ENCODE measurements at regions not wholly inside any gene's neighbourhood (a gene's known extent, or its start where the extent isn't known, plus 50 kb on each side); places are given as distances from the start of the nearest gene placed in this dataset.

DNA sequence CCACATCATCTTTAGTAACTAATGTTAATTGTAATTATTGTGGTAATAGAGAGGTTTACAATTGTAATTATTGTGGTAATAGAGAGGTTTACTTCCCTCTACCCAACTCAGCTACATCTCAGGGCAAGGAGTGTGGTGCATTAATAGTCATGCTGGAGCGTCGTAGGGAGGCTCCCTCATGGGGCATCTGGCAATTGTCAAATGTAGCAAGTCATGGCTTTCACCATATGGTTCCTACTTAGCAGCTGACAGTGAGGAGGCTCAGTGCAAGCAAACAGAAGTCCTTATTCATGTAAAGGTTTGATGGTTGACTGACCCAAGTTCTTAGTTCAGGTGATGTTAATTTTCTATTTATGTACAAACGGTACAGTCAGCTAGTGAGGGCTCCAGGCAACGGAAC is 1012.0 kb downstream of the FLRT2 start:
- no peak for DNase-seq

DNA sequence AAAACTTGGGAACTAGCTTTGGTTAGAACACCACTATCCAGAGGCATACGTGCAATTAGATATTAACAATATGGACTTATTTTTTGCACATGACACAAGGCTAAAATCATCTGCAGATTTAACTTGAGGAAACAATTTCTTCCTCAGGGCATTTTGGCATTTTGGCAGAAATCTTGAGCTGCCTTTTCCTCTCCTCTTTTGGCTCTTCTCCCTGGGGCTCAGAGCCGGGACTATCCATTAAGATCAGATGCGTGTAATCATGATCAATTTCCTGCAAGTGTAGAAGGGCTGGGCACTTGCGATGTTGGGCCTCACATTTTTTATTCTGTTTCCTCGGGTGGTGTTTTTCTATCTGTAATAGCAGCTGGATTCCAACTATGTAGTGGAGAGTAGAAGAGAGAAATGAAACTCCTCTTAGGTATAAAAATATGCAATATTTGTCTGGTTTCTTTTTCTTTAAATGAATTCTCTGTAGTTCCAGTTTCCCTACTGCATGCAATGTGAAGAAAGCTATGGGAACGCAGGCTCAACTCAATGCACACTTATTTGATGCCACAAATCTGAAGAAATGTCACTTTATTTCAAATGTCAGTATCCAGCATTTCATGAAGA is 1010.8 kb downstream of the FLRT2 start:
- DNase-seq = peak; percentile 51

DNA sequence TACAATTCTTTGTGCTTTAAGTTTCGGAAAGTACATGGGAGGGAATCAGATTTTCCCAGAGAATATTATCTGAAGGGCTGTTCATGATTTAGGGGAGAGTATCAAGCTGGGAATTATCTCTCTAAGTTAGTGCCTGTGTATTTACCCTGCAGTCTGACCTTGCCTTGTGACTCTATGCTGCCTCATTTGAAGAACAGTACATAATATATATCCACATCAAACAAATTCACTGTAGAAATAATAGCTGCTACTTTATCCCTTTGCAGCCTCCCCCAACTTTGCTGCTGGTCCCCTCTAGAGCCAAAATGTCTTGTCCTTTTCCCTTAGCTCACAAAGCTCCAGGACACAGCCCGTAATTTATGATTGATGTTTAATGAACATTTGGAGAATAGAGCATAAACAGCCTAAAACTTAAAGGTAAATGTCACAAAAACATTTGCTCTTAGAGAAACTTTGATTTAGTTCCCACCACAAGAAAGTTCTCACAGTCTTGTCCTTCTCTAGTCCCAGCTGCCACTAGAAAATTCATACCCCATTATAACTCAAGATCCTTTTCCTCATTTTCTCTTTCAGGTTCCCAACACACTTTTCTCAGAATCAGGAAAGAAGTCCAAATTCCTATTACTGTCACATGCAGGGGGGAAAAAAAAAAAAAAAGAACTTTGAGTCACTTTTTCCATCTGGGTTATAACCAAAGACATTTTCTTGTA is 1009.6 kb downstream of the FLRT2 start:
- DNase-seq = no peak

DNA sequence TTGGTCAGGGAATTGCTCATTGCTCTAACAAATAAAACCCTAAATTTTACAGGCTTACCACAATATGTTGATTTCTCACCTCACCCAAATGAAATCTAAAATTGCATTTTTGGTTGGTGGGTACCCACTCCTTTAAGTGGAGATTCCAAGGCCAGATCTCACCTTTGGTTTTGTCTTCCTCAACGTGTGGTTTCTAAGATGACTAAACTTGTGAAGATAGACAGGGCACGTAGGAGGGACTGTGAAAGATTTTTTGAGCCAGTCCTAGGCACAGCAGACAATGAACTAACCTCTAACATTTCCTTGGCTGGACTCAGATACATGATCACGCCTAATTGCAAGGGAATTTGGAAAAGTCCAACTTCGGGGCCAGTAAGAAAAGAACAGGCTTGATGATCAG is 1003.9 kb downstream of the FLRT2 start:
- no peak for DNase-seq

DNA sequence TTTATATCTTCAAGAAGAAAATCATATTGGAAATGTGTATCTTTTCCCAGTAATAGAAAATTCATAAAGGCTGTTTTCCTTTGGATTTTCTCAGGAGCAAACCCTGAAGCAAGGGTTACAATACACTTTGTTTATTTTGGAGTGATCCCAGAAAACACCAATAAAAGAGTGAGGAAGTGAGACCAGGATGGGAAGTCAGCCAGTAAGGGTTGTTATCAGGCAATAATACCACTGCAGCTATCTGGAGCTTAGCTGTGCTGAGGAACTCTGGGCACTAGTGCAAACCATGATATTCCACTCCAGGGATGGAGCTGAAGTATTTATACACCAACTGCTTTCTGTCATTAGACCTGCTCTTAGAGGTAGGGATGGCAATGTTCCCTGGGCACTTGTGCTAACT is 1002.3 kb downstream of the FLRT2 start:
- no peak for DNase-seq

DNA sequence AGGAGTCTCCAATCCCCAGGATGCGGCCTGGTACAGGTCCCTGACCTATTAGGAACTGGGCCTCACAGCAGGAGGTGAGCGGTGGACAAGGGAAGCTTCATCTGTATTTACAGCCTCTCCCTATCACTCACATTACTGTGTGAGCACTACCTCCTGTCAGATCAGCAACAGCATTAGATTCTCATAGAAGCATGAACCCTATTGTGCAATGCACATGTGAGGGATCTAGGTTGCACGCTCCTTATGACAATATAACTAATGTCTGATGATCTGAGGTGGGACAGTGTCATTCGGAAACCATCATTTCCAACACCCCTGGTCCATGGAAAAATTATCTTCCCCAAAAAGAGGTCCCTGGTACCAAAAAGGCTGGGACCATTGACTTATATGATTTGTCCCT is 1000.5 kb downstream of the FLRT2 start:
- DNase-seq = no peak

DNA sequence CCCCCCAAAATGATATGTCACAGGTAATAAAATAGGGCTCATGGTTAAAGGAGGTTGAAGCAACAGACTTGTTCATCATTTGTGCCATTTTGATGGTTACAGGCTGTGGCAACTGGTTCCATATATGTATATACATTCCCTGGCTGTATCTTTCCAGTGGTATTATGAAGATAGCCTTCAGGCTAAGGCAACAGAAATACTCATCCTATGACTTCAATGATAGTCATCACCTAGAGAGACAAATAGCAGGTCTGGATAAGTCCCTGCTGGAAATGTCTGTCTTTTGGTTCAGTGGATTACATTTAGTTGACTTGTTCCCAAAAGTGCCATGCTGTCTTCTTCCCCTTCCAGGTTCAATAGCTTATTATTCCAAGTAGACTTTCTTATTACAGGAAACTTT is 997.4 kb downstream of the FLRT2 start:
- DNase-seq = no peak

DNA sequence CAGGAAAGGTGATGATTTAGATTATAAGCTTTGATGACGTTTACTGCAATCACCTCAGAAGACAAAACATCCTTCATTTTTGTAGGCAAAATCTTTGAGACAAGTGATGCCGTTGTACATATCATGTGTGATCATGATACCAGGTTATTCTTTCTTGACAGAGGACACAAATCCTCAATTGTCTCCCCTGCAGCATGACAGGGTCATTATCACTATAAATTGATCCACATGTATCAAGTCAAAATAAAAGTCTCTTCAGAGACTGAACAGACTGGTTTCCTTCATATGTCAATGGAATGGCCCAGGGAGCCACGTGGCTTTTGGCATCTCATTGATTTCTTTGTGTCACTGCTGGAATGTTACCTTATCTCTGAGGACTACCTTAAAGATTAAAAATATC is 995.7 kb downstream of the FLRT2 start:
- no peak for DNase-seq

DNA sequence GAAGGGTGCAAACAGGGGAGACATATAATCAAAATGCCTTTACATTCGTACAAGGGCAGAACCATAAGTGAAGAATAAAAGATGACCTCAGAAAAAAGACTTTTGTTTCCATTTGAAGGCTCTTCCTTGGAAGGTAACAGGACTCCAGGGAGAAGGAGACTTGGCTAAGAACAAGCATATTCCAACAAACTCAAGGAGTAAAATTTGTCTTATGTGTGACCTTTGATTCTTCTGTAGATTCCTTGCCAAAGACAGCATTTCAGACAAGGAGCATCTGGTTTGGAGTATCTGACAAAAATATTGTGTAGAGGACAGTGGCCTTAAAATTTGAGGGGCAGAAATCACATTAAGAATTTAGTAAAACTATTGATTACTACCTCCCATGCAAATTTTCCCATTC is 991.9 kb downstream of the FLRT2 start:
- peak; percentile 11 for DNase-seq

DNA sequence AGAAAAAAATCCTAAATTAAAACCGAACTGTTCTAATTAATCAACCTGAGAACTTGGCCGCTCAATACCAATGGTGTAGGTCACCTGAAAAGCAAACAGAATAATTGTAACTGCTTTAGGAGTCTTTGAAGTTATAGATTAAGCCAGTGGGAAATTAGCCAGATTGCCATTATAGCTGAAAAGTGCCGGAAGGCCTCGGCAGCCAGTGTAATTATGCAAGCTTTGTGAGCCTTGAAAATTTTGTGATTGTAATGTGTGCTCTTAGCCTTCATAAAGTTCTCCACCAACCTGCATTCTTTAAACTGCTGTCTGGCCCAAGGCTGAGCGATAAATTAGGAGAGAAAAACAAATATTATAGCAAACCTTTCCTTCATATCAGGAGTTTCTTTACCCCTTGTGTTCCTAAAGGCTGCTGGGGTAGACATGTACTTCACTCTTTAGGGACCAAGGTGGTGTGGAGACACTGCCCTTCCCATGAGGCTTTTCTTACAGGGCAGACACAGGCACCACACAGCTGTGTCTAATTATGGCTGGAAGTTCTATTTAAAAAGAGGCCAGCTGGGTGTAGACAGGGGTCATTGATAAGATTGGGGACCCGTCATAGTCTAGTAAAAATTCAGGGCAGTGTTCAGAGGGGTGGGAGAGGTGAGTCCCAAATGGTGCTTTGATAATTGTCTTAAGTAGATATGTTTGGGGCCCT is 991.2 kb downstream of the FLRT2 start:
- no peak for DNase-seq

DNA sequence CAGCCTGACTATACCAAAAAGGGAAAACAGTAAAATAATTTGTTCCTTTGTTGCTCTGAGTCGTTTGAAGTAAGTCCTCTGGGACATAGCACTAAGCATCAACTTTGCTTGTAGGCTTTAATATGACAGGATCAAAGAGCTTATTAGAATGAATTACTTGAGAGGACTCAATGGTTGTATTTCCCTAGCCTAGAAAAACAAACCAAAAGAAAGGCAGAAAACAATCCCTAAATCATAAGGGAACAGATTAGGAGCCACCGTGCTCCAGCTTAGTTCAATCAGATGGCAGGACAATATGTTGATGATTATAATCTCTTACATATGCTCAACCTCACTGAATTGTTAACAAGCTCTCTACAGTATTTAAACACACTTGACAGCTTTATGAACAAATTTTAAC is 988.4 kb downstream of the FLRT2 start:
- DNase-seq = no peak

DNA sequence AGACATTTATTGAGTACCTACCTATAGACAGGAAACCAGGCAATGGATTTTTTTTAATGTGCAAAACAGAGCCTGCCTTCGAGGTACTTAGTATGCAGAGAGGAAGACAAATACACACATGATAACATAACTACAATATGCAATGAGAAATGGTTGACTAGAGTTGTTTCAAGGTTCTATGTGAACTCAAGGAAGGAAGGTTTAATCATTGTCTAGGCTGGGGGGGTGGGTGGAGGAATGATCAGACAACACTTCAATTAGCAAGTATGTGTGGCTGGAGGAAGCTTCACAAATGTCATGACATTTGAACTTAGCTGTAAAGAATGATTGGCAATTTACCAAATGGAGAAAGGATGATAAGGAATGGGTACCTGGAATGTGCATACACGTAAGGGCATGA is 985.3 kb downstream of the FLRT2 start:
- no peak for DNase-seq

DNA sequence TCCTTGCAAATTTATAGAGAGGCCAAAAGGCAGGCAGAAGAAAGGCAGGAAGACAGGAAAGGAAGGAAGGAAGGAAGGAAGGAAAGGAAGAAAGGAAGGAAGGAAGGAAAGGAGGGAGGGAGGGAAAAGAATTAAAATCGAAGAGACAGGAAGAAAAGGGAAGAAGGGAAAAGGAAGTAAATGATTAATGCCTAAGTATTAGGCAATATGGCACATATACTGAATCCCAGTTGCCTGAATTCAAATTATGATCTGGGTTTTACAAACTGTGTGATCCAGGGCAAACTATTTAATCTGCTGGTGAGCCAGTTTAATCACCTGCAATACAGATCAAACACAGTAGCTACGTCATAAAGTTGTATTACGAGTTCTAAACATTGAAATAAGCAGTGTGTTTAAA is 983.6 kb downstream of the FLRT2 start:
- no peak for DNase-seq

DNA sequence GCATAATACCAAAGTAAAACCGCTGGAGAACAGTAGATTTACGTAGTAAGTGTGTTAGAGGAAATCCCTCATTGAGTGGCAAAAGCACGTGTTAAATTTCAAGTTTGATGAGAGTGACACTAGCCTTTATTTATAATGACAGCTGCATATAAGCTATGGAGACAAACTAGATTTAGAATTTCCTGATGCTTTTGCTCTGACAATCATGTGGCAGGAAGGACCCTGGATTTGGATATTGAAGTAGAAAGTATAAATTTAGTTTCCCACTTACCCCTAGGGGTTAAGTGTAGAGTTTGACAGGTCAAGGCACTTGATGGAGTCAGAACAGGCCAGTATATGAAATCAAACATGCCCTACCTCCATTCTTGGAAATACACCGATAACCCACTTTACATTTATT is 983.1 kb downstream of the FLRT2 start:
- DNase-seq = peak; percentile 6

DNA sequence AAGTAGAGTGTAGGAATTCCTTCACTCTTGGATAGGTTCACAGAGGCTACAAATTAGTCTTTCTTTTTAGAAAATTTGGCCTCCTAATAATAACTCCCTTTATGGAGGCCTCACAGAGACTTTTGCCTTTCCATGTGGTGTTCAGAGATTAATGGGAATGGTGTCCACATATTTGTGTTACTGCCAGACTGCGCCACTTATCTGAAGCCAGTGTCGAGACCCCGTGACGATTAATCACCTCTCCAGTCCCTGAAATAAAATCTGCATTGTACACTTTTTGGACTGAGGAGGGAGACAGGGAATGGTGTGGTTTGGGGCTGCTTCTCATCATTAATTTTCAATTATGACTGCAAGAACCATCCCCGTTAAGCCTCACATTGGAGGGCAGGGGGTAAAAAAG is 980.5 kb downstream of the FLRT2 start:
- no peak for DNase-seq

DNA sequence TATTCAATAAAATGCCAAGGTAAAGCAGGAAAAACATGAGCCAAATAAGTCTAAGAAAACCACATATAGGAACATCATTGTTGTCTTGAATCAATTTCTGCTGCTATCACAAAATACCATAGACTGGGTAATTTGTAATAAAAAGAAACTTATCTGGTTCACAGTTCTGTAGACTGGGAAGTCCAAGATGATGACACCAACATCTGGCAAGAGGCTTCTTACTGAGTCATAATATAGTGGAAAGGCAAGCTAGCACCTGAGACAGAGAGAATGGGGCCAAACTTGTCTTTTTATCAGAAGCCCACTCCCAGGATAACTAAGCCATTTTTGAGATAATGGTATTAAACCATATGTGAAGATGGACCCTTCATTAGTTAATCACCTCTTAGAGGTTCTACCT is 975.9 kb downstream of the FLRT2 start:
- no peak for DNase-seq

DNA sequence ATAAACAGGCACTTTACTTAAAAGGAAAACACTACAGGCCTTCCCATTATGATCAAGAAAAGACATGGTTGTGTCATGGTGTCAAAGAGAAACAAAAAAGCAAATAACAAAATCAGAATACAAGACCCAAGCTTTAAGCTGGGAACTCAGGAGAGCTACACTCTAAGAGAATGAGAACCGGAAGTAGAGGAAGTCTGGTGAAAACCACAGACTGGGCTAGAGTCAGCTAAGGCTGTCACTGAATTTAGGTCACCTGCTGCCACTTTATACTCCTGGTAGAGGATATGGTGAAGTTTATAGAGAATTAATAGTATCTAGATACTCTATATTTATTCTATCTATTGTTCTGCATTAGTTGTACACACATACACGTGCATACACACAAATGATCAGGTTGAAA is 971.7 kb downstream of the FLRT2 start:
- DNase-seq = no peak

DNA sequence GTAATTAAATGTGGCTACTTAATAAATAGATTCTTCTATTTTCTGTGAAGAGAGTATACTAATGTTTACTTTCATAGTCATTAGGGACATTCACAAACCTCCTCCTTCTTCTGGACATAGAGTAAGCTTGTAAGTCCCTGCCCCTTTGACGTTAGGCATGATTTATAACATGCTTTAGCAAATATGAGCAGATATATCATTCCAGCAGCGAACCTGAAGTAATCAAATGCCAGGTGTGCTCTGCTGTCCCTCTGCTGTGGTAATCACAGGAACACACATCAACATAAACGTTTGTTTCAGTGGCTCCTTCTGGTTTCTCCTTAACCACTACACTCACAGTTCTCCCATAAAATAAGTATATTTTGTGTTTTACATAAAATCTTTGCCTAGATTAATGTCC is 961.8 kb downstream of the FLRT2 start:
- no peak for DNase-seq

DNA sequence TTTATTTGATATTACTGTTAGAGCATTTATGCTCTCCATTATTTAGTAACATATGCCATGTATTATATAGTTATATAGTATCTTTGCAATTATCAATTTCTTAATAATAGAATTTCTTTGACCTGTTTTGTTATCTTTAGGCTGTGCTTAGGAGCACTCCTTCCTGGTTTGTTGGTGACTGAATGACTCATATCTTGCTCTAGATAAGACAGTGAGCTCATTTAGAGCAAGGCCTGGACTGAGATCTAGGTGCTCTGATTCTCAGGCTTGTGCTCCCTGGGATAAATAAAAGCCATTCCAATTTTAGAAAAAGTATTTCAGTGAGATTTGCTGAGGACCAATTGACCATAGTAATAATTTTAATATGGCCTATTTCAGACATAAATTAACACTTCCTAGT is 951.2 kb downstream of the FLRT2 start:
- no peak for DNase-seq

DNA sequence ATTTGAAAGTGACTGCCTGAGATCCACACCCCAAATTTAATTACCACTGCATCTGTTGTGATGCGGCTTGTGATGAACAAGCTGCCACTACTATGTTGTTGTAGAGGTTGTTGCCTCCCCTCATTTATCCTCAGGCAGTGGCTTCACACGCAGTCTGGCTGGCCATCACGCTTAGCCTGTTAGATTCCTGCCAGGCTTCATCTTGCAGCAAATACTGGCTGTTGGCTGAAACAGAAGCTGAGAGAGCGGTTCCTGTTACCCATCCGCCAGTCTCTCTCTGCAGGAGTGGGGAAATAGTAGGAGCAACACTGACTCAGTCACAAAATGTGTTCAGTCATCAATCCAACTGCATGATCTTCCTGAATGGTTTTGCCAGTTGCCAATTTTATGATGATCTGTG is 934.4 kb downstream of the FLRT2 start:
- DNase-seq = no peak

DNA sequence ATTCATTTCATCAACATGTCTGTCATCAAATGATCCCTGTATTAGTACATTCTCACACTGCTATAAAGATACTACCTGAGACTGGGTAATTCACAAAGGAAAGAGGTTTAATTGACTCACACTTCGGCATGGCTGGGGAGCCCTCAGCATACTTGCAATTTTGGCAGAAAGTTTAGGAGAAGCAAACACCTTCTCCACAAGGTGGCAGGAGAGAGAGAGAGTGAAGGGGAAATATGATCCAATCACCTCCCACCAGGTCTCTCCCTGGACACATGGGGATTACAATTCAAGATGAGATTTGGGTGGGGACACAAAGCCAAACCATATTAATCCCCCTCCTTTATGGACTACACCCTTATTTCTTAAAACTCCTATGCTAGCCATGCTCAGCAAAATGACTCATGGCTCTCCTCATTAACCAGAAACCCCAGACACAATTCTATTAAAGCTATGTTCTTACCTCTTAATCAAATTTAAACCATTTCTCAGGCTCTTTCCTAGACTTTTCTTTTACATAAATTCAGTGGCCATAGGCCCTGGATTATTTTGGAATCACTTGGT is 932.3 kb downstream of the FLRT2 start:
- no peak for DNase-seq

DNA sequence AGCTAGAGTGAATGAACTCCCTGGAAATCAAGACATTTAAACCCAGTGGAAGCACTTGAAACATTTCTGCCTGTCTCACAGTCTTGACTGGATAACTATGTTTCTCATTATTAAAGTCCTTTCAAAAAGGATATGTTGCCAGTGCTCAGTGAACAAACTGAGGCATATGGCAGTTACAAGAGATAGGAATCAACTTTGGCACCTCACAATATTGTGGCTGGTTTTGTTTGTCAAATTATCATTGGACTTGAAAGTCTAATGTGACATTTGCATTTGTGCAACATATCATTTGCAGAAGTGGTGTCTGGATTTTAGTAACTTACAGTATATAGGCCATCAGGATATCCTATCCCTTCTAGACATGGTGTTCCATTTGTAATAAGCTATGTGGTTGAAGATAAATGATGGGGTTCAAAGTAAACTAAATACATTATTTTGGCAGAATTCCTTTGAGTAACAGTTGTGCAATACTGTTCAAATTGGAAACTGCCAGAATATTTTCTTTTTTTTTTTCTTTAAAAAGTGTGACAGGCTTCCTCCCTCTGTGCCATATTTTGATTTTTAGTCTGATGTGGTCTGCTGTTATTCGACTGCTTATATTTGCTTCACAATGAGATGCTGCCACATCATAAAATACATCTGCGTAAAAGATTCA is 927.7 kb downstream of the FLRT2 start:
- no peak for DNase-seq

DNA sequence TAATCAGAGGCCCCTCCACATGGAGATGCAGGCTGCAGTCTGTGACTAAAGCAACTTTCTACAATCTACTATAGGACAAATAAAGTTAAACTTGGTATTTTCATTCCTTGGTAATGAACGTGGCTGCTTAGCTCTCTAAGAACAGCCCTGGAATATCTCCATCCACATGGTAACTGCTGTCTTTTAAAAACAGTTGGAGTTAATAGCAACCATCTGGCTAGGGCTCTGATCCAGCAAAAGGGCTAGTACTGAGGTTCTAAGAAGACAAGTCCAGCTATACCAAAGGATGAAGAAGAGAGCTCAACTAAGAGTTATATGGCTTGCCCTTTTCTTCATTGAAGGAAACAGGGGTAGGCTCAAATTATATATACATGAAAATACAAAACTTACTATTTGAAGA is 920.1 kb downstream of the FLRT2 start:
- peak; percentile 22 for DNase-seq

DNA sequence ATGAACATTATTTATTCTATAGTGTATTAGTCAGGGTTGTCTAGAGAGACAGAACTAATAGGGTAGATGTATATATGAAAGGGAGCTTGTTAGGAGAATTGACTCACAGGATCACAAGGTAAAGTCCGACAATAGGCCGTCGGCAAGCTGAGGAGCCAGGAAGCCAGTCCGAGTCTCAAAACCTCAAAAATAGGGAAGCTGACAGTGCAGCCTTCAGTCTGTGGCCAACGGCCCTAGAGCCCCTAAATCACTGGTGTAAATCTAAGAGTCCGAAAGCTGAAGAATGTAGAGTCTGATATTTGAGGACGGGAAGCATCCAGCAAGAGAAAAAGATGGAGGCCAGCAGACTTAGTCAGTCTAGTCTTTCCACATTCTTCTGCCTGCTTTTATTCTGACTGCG is 912.2 kb downstream of the FLRT2 start:
- DNase-seq = no peak

Measured in eye (tissue), 1 donor.